ENCODE measurements at regions not wholly inside any gene's neighbourhood (a gene's known extent, or its start where the extent isn't known, plus 50 kb on each side); places are given as distances from the start of the nearest gene placed in this dataset.

DNA sequence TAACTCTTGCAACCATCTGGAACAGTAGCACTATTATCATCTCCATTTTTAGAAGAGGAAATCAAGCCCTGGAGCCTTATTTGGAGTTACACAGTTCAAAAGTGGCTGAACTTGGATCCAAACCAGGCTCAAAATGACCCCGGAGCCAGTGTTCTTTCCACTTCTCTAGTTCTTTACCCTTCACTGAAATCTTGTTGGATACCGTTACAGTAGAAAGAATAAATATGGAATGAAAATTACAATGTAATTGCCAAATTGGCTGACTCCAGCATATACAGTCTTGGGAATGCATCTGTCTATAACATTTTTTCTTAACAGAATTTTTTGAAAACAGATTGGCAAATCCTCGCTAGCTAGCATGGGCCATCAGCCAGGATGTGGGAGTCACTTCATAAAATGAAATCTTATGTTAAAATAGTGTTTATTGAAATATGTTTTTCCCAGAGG, 261.4 kb downstream of the CTH start:
- Histone ChIP-seq H2AK5ac (ENCODE audit: insufficient read length, low read length) (no peak overlapping the region), H3K4me1 (ENCODE audit: insufficient read depth, low read length) (peaks cover 5% of the 10 kb centered on the region; the same call in 1 of the 2 replicates), H3K9ac (ENCODE audit: extremely low read depth, insufficient read length, low read length) (no peak overlapping the region), H3K27me3 (ENCODE audit: insufficient read depth, low read length) (no peaks in the 10 kb centered on the region), H3K79me1 (ENCODE audit: insufficient read depth, low read depth, low read length, poor library complexity, severe bottlenecking) (no peaks in the 10 kb centered on the region), H2AFZ (ENCODE audit: low read length) (no peak overlapping the region), H2BK15ac (ENCODE audit: low read depth, low read length) (no peak overlapping the region), H2BK12ac (ENCODE audit: insufficient read length, low read depth, low read length) (no peak overlapping the region), H2BK20ac (ENCODE audit: low read depth, low read length, poor library complexity, severe bottlenecking) (no peak overlapping the region), H3K23ac (ENCODE audit: insufficient read length, low read depth, low read length) (no peak overlapping the region), H3K4me2 (ENCODE audit: insufficient read depth, insufficient read length, low read length) (no peak overlapping the region), H4K5ac (ENCODE audit: insufficient read length, low read depth, low read length) (no peak overlapping the region), H3K27ac (ENCODE audit: insufficient read length, low read depth, low read length) (no peak overlapping the region), H3T11ph (ENCODE audit: low read length) (no peak overlapping the region), H4K91ac (ENCODE audit: insufficient read length, low read depth, low read length) (no peak overlapping the region), H3K23me2 (ENCODE audit: insufficient read length, low read depth, low read length, poor library complexity, severe bottlenecking) (no peaks in the 10 kb centered on the region), H3K9me3 (ENCODE audit: control insufficient read depth, low read depth, low read length) (no peaks in the 10 kb centered on the region), H3K79me2 (ENCODE audit: insufficient read depth, low read length) (no peaks in the 10 kb centered on the region), H2BK5ac (ENCODE audit: insufficient read length, low read length) (no peak overlapping the region), H4K20me1 (ENCODE audit: control insufficient read depth, insufficient read depth, insufficient read length) (no peaks in the 10 kb centered on the region), H3K4ac (ENCODE audit: low read depth, low read length) (no peak overlapping the region), H3K14ac (ENCODE audit: insufficient read depth, low read length) (no peak overlapping the region), H2BK120ac (ENCODE audit: low read depth, low read length, poor library complexity, severe bottlenecking) (no peak overlapping the region), H3K18ac (ENCODE audit: insufficient read length, low read depth, low read length) (no peak overlapping the region), H4K8ac (replicated peaks; ENCODE audit: insufficient read length, low read depth, low read length) (no peak overlapping the region), H3K56ac (ENCODE audit: insufficient read length, low read depth, low read length) (no peak overlapping the region)
- H3K27me3 Mint-ChIP-seq (ENCODE audit: low read depth), result no peaks in the 10 kb centered on the region
- no peak for DNase-seq
- no peaks in the 10 kb centered on the region for H3K9me3 Mint-ChIP-seq
- WGBS (ENCODE audit: extremely low coverage, insufficient read length, low lambda C conversion rate), result no CpG with 5 or more reads among the region's 3 CpGs
- peaks cover 19 to 33% of the 10 kb centered on the region in 2 experiments for H3K4me1 Mint-ChIP-seq
- no peaks in the 10 kb centered on the region for H3K36me3 Mint-ChIP-seq (ENCODE audit: insufficient read depth in 1 of 3, low read depth in 3 of 3)
- no peak overlapping the region for H3K27ac Mint-ChIP-seq
- no peak for TF ChIP-seq CTCF (conservative IDR thresholded peaks at IDR 0.05)
- no peak overlapping the region for H3K4me3 Mint-ChIP-seq

Measured in H9 (cell line).